AG20443 (cell line): ENCODE measurements at regions not wholly inside any gene's neighbourhood (a gene's known extent, or its start where the extent isn't known, plus 50 kb on each side); places are given as distances from the start of the nearest gene placed in this dataset.
"Not testable (repeated sequence)": the region's sequence is repeated elsewhere in the genome, so short reads cannot be mapped to it uniquely, and the experiment has no call there.

Experiments used
- DNase-seq: peaks from one replicate; pipeline ENCODE4 v3.0.0; 2012; ENCODE audit warnings: low spot score, mixed read lengths

DNA sequence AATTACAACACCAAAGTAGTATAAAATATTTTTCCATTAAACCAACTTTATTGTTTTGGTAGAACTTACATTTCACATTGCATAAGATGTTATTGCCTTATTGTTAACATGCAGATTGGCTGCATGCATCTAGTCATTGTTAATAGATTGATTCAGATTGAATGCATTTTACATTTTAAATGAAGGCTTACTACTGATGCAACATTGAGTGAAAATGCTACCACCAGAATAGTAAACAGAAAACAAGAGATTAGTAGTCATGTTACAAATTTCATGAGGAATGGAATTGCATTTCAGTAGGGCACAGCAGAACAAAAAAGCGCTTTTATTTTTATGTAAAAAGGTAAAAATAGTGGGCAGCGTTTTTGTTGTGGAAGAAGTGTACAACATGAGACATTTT is 298.3 kb downstream of the ARL4A start:
- no peak for DNase-seq

DNA sequence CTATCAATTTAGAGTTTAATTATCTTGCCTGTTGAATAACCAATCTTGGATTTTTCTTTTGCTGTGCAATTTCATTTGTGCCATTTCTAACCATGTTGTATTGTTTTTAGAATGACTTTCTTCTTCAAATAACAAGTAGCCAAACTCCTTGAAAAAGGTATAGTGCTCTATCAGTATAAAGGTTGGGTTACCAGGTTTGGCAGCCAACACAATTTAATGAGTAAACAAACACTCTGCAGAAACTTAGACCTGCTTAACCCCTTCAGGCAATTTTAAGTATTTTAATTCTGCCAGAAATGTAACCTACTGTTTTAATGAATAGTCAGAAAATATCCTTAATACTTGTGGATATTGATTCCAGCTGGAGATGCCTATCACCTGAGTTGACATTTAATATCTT is 299.8 kb downstream of the ARL4A start:
- DNase-seq = no peak

- no peak for DNase-seq
Measured at GRCh38 chr7:12990440-12990839, 303.0 kb downstream of the ARL4A start.

DNA sequence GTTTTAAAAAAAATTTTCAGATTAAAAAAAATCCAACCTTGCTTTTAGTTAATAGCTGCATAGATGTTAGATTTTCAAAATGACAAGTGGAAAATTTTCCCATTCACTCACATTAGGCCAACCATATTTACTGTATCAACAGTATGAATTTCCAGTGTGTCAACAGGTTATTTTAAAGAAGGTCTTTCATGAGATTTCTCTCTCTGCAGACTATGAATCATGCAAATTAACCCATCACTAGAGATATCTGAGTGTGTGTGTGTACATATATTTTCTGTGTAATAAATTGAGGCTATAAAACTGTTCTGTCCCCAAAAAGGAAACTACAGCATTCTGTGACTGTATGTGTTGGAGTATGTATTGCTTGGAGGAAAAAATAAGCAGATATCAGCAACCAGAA is 305.6 kb downstream of the ARL4A start:
- no peak for DNase-seq

- DNase-seq = no peak
Measured at GRCh38 chr7:12995912-12996469, 308.6 kb downstream of the ARL4A start.

GRCh38 chr7:13007331-13007730 is 319.9 kb downstream of the ARL4A start:
- no peak for DNase-seq

DNA sequence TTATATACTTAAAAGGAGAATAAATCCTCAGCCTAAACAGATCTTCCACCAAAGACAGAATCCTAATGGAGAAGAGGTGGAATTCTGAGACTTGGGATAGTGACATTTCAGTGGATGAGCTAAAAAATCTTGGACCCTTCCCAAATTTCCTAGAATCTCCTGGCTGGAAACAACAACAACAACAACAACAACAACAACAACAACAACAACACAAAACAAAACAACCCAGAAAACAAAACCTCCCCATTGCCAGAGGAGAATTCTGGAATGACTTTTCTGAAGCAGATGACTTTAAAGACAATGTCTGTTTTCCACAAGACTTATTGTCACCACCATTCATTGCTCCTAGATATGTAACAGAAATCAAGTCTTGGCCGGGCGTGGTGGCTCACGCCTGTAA is 322.1 kb downstream of the ARL4A start:
- DNase-seq = no peak

DNA sequence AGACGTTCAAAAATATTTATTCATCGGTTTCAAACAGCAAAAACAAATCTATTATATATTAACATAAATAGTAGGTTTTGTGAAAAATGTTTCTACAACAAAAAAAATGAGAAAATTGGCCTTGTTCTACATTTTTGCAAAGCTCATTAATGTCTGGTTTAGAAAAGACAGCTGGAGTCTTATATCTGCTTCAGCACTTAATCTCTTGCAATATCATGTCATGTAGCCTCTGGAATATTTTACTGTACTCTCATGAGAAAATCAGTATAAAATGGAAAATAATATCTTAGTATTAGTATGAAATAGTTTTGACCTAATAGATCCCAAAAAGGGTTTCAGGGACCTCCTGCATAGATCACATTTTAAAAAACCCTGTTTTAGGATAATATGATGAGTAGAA is 326.6 kb downstream of the ARL4A start:
- DNase-seq = no peak

- no peak for DNase-seq
Measured at GRCh38 chr7:13016036-13016581, 328.7 kb downstream of the ARL4A start.

DNA sequence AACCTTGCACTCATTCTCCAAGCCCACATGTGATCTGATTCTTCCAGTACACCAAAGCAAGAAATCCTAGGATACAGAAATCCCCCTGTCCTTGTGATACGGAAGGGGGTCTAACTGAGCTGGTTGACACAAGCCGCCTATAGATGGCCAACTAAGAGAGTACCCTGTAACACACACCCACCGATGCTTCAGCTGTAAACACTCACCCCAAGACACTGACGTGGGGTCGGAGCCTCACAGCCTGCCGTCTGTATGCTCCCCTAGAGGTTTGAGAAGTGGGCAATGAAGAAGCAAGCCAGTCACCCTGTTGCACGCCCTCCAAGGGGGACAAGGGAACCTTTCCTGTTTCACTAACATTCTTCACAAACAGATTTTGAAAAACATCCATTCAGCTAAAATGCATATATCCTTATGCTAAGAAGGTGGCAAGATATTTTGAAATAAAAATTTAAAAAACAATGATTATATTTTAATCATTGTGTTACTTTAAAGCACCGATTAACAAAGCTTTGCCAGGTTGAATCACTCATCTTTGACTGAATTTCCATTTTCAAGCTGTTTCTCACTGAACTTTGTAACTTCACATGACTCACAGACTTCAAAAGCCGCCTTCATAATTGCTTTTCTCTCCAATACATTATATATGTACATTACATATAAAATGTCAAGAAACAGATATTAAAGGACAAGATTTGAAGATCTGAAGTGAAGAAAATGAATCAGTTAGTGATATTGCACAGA is 329.3 kb downstream of the ARL4A start:
- DNase-seq = no peak

DNA sequence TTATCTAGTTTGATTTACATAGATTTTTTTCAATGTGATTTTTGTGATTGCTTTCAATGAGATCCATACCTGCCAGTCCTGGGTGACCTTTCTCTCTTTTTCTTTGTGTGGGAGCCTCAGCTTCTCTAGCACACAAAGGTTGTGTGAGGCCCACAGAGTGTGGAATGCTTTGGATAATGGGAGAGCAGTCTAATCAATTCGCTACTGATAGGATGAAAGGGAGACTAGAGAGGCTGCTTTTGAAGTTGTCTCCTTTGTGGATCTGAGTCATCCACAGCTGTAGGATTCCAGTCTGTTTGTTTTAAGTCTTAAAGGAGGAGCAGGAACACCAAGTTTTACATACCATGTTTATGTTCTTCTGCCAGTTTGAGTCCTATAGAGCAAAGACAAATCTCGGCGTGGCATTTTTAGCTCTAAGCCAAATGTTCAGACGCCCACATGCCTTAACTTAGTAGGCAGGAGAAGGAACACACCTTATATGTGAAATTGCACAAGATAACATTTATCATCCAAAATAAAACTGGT is 330.0 kb downstream of the ARL4A start:
- peak; percentile 14 for DNase-seq

DNA sequence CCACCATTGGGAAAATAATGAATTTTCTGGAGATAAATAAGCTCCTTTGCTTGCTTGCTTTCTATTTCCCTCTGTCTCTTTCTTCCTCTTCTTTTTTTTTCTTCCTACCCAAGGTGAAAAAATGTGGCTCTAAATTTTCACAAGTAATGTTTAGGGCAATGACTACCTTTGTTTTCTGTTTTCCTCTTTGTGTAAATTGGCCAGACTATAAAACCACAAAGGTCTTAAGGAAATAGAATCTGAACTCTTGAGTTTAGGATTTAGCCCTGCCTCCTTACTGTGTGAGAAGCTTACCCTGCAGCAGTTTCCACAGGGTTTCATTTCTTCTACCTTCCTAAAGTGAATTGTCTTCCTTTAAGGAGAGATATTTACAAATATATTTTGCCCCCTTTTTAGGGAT is 330.4 kb downstream of the ARL4A start:
- DNase-seq = no peak

- no peak for DNase-seq
Measured at GRCh38 chr7:13021566-13022300, 334.3 kb downstream of the ARL4A start.

DNA sequence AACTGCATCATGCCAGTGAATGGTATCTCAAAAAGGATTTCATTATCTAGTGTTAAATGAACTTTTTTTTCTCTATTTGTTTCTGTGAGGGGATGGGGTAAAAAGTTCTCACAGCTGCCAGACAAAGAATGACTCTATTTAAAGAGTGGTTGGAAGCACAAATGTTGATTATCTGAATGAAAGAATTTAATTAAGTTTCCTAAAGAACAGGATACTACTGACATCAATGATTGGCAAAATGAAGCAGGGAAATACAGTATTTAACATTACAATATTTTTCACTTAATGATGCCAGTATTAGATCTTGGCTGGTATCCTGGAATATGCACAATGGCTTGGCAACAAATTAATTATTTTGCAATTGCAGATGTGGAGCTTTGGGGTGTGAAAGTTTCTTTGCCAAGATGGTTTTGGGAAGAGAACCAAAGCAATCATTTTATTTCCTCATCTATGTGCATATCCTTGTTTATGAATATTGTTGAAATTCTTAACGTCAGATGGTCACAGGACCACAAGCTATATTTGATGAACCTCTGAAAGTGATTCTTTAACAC is 336.8 kb downstream of the ARL4A start:
- DNase-seq = no peak

GRCh38 chr7:13025043-13025442 is 337.6 kb downstream of the ARL4A start:
- DNase-seq = not testable (repeated sequence)

DNA sequence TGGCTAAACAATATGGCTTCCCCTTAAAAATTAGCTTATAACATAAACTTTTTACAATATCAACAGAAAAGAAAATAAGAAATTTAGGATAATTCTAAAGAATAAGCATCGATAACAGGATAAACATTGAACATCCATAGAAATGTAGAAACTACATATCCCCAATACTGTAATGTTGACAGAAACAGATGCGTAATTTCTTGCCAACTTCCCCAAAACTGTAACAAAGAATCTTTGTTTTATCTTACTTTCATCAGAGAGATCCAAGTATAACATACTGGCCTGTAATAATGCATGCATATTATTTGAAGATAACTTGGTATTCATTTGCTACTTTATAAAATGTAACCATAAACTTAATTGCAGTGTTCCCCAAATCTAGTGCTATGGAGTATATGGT is 339.9 kb downstream of the ARL4A start:
- DNase-seq = no peak

DNA sequence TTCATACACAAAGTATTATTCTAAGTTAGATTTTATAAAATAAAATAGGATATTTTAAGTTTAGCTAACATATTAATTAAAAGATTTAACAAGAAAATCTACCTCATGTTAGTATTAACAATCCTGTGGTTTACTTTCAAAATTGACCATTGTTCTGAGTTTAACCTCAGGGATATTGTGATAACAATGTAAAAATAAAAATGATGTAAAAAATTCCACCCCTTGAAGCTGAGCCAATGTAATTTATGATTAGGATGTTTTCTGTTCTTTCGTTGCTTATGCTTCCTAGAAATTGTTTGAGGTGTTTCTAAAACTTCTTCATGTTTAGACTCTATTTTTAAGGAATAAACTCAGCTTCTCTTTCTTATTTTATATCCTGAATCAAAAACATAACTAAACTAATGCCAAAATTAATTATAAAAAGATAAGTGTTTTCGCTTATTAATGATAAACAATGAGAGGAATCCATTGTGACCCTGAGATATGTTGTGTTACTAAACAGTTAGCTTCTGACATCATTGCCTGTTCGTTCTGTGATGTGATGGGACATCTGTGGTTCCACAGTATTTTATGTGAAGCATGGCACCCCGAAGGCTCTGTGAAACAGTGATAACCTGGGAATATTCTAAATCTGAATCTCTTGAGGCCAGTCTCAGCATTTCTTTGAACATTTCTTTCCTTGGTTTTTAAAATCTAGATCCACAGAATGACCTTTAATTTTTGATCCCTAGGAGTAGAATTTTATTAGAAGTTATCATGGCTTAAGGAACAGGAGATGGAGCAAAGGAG is 340.8 kb downstream of the ARL4A start:
- DNase-seq = no peak

DNA sequence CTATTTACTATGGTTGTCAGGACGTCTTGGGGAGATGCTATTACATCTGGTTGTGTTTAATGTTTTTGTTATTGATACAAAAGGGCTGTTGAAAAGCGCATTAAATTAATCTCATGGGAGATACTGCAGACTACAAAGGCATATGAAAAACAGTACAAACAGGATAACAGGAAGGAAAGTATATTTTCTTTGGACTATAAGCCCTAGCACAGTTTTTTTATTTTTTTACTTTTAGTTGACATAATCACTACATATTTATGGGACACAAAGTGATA is 341.3 kb downstream of the ARL4A start:
- no peak for DNase-seq

DNA sequence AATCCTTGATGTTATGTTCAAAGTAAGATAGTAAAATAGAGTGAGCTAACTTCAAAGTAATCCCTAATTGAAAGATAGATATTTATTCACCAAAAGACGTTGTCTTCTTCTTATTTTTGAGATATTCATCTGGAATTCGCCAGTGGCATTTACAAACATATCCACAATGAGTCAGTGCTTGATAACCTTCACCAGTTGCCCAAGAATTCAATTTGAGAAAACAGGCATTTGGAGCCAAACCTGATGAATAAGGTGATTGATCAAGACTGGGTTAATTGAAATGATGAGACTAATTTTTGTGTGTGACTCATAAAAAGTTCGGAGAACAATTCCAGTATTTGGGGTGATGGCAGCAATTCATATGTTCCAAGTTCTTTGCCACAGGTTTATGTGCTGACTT is 344.0 kb downstream of the ARL4A start:
- DNase-seq = no peak

DNA sequence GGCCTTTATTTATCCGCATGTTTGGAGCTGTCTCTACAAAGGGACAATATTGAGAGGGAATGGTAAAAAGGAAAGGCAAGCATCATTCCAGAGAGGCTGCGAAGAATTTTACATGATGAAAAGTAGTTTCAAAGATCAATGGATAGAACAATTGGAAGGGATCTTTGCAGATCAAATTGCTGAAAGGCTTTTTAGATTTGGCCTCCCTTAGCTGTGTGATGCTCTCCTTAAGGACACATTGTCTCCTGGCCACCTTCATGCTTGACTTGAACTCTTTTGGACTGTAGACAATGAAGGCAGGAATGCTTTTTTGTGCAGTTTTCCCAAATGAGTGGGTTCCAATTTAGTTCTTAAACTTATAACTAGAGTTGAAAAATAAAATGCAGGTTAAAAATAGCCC is 344.7 kb downstream of the ARL4A start:
- DNase-seq = no peak

DNA sequence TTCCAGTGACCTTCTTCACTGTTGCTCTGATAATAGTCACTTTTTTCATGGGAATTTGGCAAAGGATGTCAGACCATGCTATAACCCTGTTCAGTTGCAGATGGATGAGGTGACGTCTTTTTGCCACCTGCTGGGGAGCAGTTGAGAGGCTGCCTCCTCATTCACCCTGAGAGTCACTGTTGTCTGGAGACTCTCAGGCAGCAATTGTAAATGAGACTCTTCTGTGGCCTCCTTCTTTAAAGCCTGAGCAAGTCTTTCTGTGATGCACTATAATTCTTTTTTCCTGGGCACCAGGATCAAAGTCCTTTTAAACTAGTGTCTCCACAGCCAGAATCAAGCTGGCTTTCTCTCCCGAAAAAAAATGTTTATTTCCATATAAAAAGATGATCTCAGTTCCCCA is 345.1 kb downstream of the ARL4A start:
- no peak for DNase-seq

DNA sequence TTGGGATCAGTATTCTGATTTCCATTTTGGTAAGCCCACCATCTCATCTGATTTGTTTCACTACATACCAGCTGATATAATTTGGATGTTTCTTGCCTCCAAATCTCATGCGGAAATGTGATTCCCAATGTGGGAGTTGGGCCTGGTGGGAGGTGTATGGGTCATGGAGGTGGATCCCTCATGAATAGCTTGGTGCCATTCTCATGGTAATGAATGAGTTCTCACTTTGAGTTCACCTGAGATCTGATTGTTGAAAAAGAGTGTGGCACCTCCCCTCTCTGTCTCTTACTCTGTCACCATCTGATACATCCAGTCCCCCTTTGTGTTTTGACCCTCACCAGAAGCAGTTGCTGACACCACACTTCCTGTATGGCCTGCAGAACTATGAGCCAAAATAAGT is 347.3 kb downstream of the ARL4A start:
- no peak for DNase-seq
